ENCODE measurements at regions not wholly inside any gene's neighbourhood (a gene's known extent, or its start where the extent isn't known, plus 50 kb on each side); places are given as distances from the start of the nearest gene placed in this dataset.

DNA sequence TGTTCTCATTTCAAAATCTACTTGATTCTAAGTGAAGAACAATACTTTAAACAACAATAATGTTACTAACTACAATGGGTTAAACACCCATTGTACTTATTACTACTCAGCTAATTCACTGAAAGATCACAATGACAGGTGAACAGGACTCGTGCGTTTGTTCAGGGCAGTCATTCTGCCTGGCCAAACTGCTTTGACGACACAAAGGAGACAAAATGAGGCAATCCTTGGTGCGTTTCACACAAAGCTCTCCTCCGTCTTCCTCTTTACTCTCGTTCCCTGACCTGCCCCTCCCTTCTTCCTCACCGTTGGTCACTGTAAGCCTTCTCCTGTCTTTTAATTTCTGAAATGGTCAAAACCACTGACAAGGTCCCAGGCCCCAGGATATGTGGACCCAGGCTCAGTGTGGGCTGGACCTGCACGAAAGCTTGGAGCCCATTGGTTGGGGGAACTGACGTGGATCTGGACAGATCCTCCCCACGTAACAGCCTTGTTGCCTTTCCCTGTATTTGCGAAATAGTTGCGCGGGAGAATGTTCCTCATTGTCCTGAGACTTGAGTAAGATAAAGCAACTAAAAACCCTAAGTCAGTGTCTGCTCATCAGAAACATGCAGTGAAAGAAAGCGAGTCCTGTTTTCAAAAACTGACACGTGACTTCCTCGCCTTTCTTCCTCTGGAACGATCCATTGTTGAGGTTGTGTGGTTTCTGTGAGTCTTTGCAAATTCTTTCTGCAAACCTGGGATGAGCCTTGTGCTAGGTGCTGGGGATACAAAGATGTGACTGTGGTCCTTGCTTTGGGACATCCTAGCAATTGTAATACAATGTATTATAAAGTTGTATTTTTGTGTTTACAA, 147.1 kb upstream of the RGMA start:
- no peak for DNase-seq (ENCODE audit: low spot score)

DNA sequence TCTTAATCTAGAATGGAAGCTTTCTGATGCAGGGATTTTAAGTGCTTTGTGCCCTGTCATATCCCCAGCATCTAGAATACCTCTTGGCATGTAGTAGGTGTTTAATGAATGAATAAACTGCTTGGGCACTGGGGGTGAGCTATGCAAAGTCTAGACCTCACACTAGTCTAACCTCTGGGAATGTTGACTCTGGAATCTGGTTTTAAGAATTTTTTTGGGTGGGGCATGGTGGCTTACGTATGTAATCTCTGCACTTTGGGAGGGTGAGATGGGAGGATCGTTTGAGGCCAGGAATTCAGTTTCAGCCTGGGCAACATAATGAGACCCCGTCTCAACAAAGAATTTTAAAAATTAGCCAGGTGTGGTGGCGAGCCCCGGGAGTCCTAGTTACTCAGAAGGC, 146.3 kb upstream of the RGMA start:
- no peak for DNase-seq (ENCODE audit: low spot score)

GRCh38 chr15:93233710-93234109, 144.7 kb upstream of the RGMA start:
- DNase-seq (ENCODE audit: low spot score), result no peak

GRCh38 chr15:93232845-93233244, 143.8 kb upstream of the RGMA start:
- DNase-seq (ENCODE audit: low spot score), result no peak

GRCh38 chr15:93231994-93232393, 143.0 kb upstream of the RGMA start:
- no peak for DNase-seq (ENCODE audit: low spot score)

DNA sequence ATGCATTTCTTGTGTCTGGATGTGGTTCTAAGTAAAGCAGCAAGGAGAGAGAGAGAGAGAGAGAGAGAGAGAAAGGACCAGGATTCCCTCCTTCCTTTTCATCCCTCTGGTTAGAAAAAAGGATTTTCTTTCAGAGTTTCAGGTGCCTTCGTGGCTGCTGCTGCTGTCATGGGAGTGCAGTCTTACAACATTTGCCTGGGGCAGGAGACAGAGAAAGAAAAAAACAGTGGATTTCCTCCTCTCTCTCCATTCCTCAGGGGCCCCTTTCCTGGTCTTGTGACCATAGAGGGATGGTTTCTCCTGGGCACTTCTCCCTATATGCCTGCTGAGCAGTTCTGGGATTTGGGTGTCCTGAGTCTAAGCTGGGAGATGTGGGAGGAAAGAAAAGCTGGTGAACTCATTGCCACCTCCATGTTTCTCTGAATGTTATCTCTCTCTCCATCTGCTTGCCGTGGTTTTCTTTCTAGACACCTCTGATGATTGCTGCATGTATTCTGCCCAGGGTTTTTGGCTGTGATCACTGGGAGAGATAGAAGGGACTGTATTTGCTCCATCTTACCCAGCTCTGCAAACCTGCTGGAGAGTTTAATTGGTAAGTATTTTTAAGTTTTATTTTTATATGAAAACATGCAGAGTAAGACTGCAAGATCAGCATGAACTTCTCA, 142.4 kb upstream of the RGMA start:
- no peak for DNase-seq (ENCODE audit: low spot score)

- DNase-seq (ENCODE audit: low spot score), result no peak
Measured at GRCh38 chr15:93228546-93228945, 139.5 kb upstream of the RGMA start.

GRCh38 chr15:93223803-93224202, 134.8 kb upstream of the RGMA start:
- no peak for DNase-seq (ENCODE audit: low spot score)

- DNase-seq (ENCODE audit: low spot score), result no peak
Measured at GRCh38 chr15:93221759-93222158, 132.7 kb upstream of the RGMA start.

GRCh38 chr15:93219859-93220420, 130.9 kb upstream of the RGMA start:
- DNase-seq (ENCODE audit: low spot score), result no peak

- no peak for DNase-seq (ENCODE audit: low spot score)
Measured at GRCh38 chr15:93217343-93217742, 128.3 kb upstream of the RGMA start.

DNA sequence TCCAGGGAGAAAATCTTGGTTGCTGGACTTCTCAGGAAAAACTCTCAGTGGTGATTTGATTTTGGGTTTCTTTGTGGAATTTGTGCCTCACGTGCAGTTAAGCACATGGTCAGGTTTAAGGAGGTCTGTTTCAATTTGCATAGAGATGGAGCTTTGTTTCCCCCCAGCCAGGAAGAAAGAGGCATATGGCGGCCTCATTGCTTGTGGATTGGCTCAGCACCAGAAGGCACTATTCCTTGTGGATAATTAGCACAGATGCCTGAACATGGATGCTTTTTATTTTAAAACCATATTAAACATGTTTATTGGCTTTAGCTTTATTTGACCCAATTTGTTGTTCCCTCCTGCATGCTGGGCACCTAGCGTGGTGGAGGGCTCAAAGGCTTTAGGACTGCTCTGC, 125.1 kb upstream of the RGMA start:
- DNase-seq (ENCODE audit: low spot score), result no peak

DNA sequence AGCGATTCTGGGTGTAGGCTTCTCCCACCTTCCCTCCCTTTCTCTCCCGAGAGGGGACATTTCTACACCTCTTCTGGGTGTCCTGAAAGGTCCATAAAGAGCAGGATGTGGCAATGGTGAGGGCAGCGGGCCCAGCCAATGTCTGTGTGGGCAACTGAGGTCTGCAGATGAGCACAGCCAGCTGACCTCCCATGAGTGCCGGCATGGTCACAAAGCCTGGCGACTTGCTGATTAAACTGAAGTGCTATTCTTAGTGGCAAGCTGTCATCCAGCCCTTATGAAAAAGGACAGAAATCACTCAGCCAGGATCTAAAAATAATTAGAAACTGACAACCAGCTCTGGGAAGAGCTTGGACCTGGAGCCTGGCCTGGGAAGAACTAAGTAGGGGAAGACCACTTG, 124.3 kb upstream of the RGMA start:
- DNase-seq (ENCODE audit: low spot score), result no peak

DNA sequence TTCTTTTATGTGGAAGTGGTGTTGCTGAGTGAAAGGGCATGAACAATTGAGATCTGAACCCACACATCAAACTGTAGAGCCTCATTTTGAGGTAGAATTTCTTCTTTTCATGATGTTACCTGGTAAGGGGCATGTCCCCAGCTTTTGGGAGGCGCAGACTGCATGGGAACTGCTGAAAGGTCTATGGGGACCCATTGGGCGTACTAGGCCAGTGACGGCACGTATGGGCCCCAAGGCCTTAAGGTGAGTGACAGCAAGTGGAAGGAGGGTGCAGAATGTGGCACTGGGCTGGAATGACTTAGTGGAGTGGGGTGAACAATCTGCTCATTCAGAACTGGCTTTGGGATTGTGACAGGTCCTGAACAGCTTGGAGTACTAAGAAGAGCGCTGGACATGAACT, 123.6 kb upstream of the RGMA start:
- DNase-seq (ENCODE audit: low spot score), result no peak

GRCh38 chr15:93210995-93211394, 122.0 kb upstream of the RGMA start:
- no peak for DNase-seq (ENCODE audit: low spot score)

DNA sequence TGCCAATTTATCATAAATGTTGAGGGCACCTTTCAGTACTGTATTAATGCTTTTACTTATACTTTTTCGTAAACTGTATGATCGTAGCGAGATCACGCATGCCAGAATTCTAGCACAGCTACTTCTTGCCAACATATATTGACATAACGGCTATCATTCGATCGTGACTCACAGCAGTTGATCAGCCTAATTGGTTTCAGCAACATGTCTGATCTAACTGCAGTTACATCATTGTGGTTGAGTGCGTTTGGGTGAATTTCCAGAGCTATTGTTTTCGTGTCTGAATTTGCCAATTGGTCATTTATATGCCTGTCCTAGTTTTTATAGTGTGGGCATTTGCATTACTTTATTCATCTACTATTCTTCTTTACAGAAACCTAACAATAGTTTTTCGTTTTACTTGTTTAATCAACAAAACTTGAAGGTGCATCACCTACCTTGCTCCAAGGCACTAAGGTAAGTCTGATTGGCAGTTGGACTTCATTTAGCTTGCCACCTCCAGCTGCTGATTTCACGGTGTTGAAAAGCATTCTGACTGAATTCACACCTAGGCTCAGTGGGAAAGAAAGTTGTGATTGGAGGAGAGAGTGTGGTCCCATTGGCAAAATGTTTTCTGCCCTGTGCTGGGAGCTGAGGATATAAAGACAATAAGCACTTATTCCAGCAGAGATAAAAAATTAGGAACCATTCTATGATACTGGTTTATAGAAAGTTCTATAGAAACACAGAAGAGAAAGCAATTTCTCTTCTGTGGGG, 120.9 kb upstream of the RGMA start:
- DNase-seq (ENCODE audit: low spot score), result no peak

DNA sequence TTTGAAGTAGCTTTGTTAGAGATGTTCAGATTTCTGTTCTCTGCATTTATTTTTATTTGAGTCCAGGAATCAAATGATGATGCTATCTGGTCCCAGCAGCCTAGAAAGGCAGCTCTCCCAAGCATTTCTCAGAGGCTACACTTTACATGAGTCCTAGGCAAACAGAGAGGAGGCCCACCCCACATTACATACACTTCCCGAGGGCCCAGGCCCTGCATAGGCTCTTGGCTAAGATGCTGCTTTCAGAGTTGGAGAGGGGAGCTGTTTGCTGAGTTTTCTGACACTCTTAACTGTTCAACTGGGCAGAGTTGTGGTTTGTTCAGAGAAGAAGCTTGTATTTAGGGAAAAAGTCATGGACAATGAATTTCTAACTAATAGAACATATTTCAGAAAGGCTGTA, 117.9 kb upstream of the RGMA start:
- no peak for DNase-seq (ENCODE audit: low spot score)

- DNase-seq (ENCODE audit: low spot score), result no peak
Measured at GRCh38 chr15:93205413-93205812, 116.4 kb upstream of the RGMA start.

DNA sequence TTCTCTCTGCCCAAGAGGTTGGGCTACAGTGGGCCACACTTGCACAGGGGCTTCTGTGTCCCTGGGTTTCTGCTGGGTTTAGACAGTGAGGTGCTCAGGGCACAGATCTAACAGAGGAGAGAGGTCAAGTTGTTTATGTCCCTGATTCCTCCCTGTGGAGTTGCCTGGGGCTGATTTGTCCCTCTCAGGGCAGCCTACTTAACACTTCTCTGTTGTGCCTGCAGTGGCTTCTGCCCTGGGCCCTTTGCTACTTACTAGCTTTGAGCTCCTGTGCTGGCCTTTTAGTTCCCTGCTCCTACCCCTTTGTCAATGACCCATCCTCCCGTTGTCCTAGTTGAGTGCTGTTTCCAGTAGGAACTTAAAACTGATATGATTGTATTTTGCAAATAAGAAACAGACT, 114.0 kb upstream of the RGMA start:
- no peak for DNase-seq (ENCODE audit: low spot score)

DNA sequence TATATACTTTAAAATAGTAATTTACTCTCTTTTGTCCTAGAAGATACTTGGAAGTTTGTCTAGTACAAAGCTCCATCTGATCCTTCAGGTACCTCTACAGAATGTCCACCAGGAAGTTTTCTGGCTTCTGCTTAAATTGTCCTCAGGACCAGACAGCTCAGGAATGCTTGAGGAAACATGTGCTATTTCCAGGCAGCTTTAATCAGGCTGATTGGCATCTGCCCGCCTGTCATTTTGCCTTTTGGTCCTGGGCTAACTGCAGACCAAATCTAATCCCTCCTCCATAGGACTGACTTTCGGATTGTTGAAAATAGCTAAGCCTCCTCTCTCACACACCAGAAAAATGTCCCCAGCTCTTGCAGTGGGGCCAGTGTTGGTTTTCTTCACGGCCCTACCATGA, 113.4 kb upstream of the RGMA start:
- DNase-seq (ENCODE audit: low spot score), result no peak

DNA sequence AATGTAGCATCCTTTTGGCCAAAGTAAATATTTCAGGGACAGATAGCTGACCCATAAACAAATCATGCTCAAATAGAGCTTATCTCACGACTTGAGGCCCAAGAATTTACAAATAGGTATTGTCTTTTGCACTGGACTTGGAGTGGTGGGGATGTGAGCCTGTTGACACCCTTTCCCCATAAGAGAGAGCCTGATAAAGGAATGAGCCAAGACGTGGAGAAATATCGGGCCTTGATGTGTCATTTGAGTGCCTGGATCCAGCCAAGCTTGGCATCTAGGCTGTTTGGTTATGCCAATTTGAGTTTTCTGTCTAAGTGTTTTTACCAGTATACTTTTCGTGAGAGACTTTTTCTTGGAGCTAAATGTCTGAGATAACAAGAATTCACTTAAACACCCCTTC, 112.9 kb upstream of the RGMA start:
- DNase-seq (ENCODE audit: low spot score), result no peak

DNA sequence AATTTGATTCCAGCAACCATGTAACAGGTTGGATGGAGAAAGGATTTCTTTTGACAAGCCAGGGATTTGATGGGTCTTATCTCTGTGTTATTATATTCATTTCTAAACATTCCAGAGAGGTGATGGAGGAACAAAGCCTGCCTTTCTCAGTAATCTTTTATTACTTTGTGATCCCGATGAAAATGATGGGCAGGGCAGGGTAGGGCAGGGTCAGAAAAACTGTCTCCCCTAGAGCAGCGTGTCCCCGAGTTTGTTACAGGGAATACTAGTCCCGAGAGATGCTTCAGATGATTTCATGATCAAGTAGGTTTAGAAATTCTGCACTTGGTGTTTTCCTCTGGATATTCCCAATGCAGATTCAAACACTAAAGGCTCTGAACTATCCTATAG, 111.8 kb upstream of the RGMA start:
- DNase-seq (ENCODE audit: low spot score), result no peak

All from AG08396 (cell line).